ENCODE measurements at regions not wholly inside any gene's neighbourhood (a gene's known extent, or its start where the extent isn't known, plus 50 kb on each side); places are given as distances from the start of the nearest gene placed in this dataset.

- peak overlapping the region in 1 of 2 donors; percentile 73 for H3K27ac ChIP-seq
- H3K36me3 ChIP-seq: no peaks in the 10 kb centered on the region
- no peaks in the 10 kb centered on the region for H3K27me3 ChIP-seq
- H3K9me3 ChIP-seq: no peaks in the 10 kb centered on the region
- DNase-seq (no peak), ATAC-seq (no peak)
- TF ChIP-seq CTCF (IDR thresholded peaks at IDR 0.05): no peak
- intact Hi-C loops (cut with DNase I): no loop called here
- H3K4me1 ChIP-seq: peaks cover 0 to 3% of the 10 kb centered on the region in 2 donors
- no peak overlapping the region for H3K4me3 ChIP-seq
Measured at GRCh38 chr14:36229262-36229661, 52.7 kb upstream of the PTCSC3 start.

- ATAC-seq: peak; percentile 88
- H3K4me1 ChIP-seq: peaks cover 0 to 3% of the 10 kb centered on the region in 2 donors
- peak overlapping the region; percentile 63 to 74 for H3K27ac ChIP-seq
Measured at GRCh38 chr14:36227802-36228201, 51.3 kb upstream of the PTCSC3 start.

GRCh38 chr14:36227344-36227743, 50.8 kb upstream of the PTCSC3 start:
- Histone ChIP-seq H3K27me3 (no peaks in the 10 kb centered on the region), H3K36me3 (no peaks in the 10 kb centered on the region), H3K9me3 (no peaks in the 10 kb centered on the region), H3K4me1 (peaks cover 0 to 3% of the 10 kb centered on the region in 2 donors), H3K27ac (peak overlapping the region; percentile 63 to 74), H3K4me3 (no peak overlapping the region)
- DNase-seq: peak in 1 of 4 donors; percentile 30
- intact Hi-C loops (cut with DNase I): no loop called here
- peak; percentile 59 for ATAC-seq
- no peak for TF ChIP-seq CTCF (IDR thresholded peaks at IDR 0.05)

More at GRCh38 chr14:36227802-36228201, 51.3 kb upstream of the PTCSC3 start:
- Histone ChIP-seq H3K27me3 (no peaks in the 10 kb centered on the region), H3K4me3 (no peak overlapping the region), H3K9me3 (no peaks in the 10 kb centered on the region), H3K36me3 (no peaks in the 10 kb centered on the region)
- peak in 1 of 4 donors; percentile 69 for DNase-seq
- no peak for TF ChIP-seq CTCF (IDR thresholded peaks at IDR 0.05)
- intact Hi-C loops (cut with DNase I): no loop called here
